SK-N-SH (cell line): ENCODE measurements at regions not wholly inside any gene's neighbourhood (a gene's known extent, or its start where the extent isn't known, plus 50 kb on each side); places are given as distances from the start of the nearest gene placed in this dataset.

Experiments
- CHD2 ChIP-seq: fragments of 150-350 bp; IDR thresholded peaks from 2 replicates; pipeline ENCODE4 v1.6.1; 2018; ENCODE audit warnings: low read length; ENCODE audit not compliant: partially characterized antibody
- CTCF ChIP-seq: fragments of 200-600 bp; sonication (generic); IDR thresholded peaks from 2 replicates; pipeline ENCODE4 v1.6.1; 2017; ENCODE audit warnings: antibody characterized with exemption, mild to moderate bottlenecking, moderate library complexity
- EP300 ChIP-seq, 2 experiments: IDR thresholded peaks; 2 replicates each; pipeline versions ENCODE4 v1.4.0 to v1.6.1; 2012; ENCODE audit warnings: borderline replicate concordance in 1 of 2, low read depth in 1 of 2, low read length in 1 of 2
- EZH2phosphoT487 ChIP-seq: fragments of 200-600 bp; sonication (generic); IDR thresholded peaks from 2 replicates; pipeline ENCODE4 v1.6.1; 2017; ENCODE audit warnings: low read depth, mixed run types, mild to moderate bottlenecking, antibody characterized with exemption, moderate library complexity, borderline replicate concordance
- FOXM1 ChIP-seq: IDR thresholded peaks from 2 replicates; pipeline ENCODE4 v1.4.0; 2012; ENCODE audit warnings: low read depth, mild to moderate bottlenecking
- MXI1 ChIP-seq: IDR thresholded peaks from 2 replicates; pipeline ENCODE4 v1.6.1; 2012; ENCODE audit warnings: mild to moderate bottlenecking, low read depth, low read length, improper control_type of control experiment
- PBX3 ChIP-seq: IDR thresholded peaks from 2 replicates; pipeline ENCODE4; 2012
- POLR2AphosphoS5 ChIP-seq: IDR thresholded peaks from 2 replicates; pipeline ENCODE4 v1.6.1; 2012; ENCODE audit warnings: low read depth, low read length
- RAD21 ChIP-seq: IDR thresholded peaks from 2 replicates; pipeline ENCODE4 v1.6.1; 2012; ENCODE audit warnings: mild to moderate bottlenecking, low read length
- REST ChIP-seq: IDR thresholded peaks from 2 replicates; pipeline ENCODE4 v1.6.1; 2012; ENCODE audit warnings: mild to moderate bottlenecking, low read depth, low read length, moderate library complexity
- SMC3 ChIP-seq: IDR thresholded peaks from 2 replicates; pipeline ENCODE4 v1.6.1; 2012; ENCODE audit warnings: low read depth, low read length, improper control_type of control experiment
- TAF1 ChIP-seq: IDR thresholded peaks from 2 replicates; pipeline ENCODE4 v1.6.1; 2012; ENCODE audit warnings: low read depth, mild to moderate bottlenecking, low read length, moderate library complexity, borderline replicate concordance
- USF2 ChIP-seq: fragments of 150-350 bp; IDR thresholded peaks from 2 replicates; pipeline ENCODE4 v1.6.1; 2017; ENCODE audit warnings: antibody characterized with exemption, low read length, low read depth, borderline replicate concordance

GRCh38 chr9:96168882-96169281, 133.1 kb downstream of the HSD17B3 start:
- TF ChIP-seq RAD21 = no peak
- TF ChIP-seq CTCF = no peak
- TF ChIP-seq MXI1 = no peak
- TF ChIP-seq USF2 = no peak
- no peak for TF ChIP-seq POLR2AphosphoS5
- TF ChIP-seq TAF1 = no peak
- no peak for TF ChIP-seq CHD2
- TF ChIP-seq FOXM1 = no peak
- TF ChIP-seq REST = no peak
- TF ChIP-seq EP300 (IDR thresholded peaks at IDR 0.05; ENCODE audit: borderline replicate concordance in 1 of 2, low read depth in 1 of 2, low read length in 1 of 2) = no peak
- no peak for TF ChIP-seq SMC3
- no peak for TF ChIP-seq EZH2phosphoT487
- no peak for TF ChIP-seq PBX3
